Tibial nerve (tissue), 4 donors: ENCODE measurements at regions not wholly inside any gene's neighbourhood (a gene's known extent, or its start where the extent isn't known, plus 50 kb on each side); places are given as distances from the start of the nearest gene placed in this dataset.

Experiments used
- EP300 ChIP-seq, 2 donors: sonication (generic); formaldehyde crosslinking; IDR thresholded peaks; one replicate each; pipeline ENCODE4 v1.6.1; 2017; ENCODE audit warnings: antibody characterized with exemption in 2 of 2, mild to moderate bottlenecking in 1 of 2
- POLR2A ChIP-seq, 2 donors: fragments of 450-650 bp; IDR thresholded peaks; one replicate each; pipeline ENCODE4 v1.6.1; 2017; ENCODE audit warnings: antibody characterized with exemption in 2 of 2, mild to moderate bottlenecking in 2 of 2, moderate library complexity in 2 of 2
- TF ChIP-seq, protein P1 (sequence below), 5 experiments: fragments of 200-600 bp in 3 of 5; fragments of 450-650 bp in 2 of 5; sonication (generic) in 3 of 5; IDR thresholded peaks; one replicate each; pipeline ENCODE4 v1.5.1; 2016 to 2019; ENCODE audit warnings: antibody characterized with exemption in 5 of 5, mild to moderate bottlenecking in 3 of 5, moderate library complexity in 2 of 5

DNA sequence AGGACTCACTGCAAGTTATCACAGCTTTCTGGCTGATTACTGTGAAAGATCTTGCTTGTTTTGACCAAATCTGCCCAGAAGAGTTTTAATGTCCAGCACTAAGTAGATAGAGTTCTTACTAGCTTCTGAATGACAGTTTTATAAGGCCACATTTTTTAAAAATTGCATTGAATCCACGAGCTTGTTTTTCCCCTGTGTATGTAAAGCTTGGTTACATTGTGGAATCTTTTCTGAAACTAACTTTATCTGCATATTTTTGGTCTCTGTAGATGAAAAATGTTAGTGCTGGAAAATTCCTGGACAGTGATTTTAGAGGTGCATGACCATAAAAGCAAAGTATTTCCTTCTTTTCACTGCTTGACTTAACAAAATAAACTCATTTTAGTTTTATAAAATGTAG, 650.3 kb upstream of the FAM241A start:
- TF ChIP-seq, protein P1, sequence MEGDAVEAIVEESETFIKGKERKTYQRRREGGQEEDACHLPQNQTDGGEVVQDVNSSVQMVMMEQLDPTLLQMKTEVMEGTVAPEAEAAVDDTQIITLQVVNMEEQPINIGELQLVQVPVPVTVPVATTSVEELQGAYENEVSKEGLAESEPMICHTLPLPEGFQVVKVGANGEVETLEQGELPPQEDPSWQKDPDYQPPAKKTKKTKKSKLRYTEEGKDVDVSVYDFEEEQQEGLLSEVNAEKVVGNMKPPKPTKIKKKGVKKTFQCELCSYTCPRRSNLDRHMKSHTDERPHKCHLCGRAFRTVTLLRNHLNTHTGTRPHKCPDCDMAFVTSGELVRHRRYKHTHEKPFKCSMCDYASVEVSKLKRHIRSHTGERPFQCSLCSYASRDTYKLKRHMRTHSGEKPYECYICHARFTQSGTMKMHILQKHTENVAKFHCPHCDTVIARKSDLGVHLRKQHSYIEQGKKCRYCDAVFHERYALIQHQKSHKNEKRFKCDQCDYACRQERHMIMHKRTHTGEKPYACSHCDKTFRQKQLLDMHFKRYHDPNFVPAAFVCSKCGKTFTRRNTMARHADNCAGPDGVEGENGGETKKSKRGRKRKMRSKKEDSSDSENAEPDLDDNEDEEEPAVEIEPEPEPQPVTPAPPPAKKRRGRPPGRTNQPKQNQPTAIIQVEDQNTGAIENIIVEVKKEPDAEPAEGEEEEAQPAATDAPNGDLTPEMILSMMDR (IDR thresholded peaks at IDR 0.05) = no peak
- TF ChIP-seq POLR2A (IDR thresholded peaks at IDR 0.05) = no peak
- no peak for TF ChIP-seq EP300 (IDR thresholded peaks at IDR 0.05)
